NCI-H524 (cell line): ENCODE measurements at regions not wholly inside any gene's neighbourhood (a gene's known extent, or its start where the extent isn't known, plus 50 kb on each side); places are given as distances from the start of the nearest gene placed in this dataset.

Experiments used
- DNase-seq, 2 experiments: peaks; one replicate each; lab custom pipeline; 2025; lab: John Stamatoyannopoulos, UW

DNA sequence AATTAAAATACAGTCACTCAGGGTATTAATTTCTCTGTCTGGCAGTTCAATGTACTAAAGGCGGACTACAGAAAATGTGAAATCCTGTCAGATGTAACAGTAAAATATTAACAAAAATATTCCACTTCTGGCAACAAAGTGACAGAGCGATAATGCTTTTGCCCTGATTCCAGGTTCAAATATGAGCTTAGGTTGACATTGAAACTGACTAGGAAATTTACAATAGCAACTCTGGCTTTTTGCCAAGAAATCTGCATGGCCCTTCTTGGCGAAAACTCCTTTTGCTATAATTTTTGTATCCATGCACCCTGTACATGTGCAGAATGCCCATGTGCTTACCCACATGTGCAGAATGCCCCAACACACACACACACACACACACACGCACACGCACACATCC lies 552.2 kb downstream of the MDFIC start:
- DNase-seq = no peak

DNA sequence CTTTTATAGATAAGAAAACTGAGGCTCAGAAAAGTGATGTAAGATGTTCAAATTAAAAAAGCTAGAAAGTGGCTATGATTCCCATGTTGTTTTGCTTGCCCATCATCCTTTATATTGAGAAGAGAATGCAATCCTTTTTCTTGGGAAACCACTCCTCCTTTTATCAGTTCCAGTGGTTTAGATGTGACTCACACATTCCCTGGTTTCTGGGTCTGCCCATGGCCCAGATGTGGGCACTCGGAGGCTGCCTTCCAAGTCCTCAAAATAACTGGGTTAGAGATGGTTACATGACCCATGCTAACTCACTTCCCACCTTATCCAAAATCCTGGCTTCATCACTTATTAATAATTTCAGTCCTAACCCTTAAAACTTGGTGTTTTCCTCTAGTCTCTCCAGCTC lies 550.0 kb downstream of the MDFIC start:
- DNase-seq = no peak

DNA sequence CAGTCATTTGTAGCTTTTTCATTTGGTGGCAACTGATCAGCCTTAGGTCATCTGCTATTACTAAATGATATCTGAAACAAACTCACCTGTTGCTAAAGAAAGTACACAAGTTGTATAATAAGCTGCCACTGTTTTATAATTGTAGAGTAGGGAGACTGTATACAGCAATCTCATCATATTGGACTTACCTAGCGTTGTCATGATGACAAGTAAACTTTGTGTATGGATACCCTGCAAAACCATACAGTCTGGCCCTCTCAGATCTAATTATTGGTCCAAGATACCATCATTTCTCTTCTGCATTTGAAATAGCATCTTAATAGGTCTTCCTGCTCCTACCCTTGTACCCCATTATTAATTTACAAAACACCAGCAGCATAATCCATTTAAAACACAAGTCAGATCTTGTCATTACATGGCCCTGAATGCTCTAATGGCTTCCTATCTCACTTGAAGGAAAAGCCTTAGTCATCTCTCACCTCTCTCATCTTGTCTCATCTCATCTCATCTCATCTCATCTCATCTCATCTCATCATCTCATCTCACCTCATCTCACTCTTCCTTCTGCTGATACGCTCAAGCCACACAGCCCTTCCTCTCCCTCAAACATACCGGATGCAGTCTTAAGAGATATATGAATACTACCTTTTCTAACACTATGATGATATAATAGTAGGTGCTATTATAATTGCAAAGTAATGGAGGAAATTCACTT lies 540.6 kb downstream of the MDFIC start:
- DNase-seq = no peak

DNA sequence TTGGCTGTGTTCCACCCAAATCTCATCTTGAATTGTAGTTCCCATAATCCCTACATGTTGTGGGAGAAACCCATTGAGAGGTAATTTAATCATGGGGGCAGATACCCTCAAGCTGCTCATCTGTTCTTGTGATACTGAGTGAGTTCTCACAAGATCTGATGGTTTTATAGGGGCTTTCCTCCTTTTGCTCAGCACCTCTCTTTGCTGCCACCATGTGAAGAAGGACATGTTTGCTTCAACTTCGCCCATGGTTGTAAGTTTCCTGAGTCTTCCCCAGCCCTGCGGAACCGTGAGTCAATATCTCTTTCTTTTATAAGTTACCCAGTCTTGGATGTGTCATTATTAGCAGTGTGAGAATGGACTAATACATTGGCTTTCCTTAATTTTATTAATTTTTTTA lies 527.8 kb downstream of the MDFIC start:
- DNase-seq = peak; percentile 59 to 91

DNA sequence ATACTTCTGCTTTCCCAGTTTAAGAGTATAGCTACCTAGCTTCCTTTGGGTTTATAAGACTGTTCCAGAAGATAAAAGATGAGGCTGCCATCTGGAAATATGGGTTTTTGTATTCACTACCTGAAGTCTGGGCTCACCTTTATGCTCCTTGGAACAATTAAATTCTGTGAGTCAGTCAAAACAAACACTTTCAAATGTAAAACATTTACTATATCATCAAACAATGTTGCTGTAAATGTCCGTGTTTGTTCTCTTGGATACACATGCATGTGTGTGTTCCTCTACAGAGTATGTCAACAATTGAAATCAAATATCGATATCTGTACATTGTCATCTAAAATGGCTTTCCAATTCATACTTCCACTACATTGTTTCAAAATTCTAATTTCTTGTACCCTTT lies 525.6 kb downstream of the MDFIC start:
- DNase-seq = no peak

DNA sequence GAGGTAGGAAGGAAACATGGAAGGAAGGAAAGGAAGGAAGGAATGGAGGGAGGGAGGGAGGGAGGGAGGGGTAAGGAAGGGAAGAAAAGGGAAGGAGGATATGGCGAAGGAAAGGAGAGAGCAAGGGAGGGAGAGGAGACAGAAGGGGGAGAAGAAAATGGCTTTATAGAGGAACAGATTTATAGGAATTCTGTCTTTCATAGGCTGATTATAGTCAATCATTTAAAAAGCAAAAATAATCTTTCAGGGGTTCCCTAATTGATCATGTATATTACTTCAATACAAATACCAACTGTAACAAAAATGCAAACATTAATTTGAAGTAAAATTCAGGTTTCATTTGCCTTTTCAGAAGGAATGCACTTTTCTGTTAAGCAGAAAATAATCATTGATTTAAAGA lies 519.1 kb downstream of the MDFIC start:
- DNase-seq = no peak

DNA sequence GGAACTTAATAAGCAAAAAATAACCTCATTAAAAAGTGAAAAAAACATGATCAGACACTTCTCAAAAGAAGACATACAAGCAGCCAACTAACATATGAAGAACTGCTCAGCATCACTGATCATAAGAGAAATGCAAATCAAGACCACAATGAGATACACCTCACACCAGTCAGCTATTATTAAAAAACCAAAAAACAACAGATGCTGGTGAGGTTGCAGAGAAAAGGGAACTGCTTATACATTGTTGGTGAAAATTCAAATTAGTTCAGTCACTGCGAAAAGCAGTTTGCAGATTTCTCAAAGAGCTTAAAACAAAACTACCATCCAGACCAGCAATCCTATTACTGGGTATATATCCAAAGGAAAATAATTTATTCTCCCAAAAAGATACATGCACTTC lies 513.3 kb downstream of the MDFIC start:
- DNase-seq = no peak

DNA sequence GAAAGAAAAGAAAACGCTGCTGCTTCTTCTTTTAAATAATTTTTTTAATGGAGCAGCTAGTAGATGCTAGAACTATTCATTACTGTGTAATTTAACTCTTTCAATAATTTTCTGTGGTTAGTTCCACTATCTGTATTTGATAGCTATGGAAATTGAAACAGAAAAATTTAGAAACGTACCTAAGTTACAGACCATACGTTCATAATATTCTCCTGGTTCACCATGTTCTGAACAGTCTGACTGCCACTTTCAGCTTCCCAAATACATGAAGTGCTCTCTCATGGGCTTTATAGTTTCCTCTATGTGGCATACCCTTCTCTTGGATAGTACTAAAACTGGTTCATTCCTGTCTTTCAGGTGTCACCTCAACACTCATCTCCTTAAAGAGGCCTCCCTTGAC lies 508.0 kb downstream of the MDFIC start:
- no peak for DNase-seq

DNA sequence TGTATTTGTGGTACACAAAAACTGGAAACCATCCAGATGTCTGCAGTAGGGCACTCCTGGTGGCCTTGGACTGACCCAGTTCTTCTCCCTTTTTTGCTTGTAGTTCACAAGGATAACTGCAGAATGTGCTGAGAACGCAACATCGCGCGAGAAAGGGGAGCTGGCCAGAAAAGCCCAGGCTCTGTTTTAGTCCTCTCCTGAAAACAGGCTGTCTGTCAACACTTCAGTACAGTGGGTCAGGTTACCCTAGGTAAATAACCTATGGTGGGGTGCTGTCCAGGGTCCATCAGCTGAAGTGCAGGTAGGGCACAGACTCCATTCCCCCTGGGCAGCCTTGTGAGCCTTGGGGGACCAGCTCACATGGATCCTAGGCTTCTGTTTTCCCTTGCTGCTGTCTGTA lies 495.8 kb downstream of the MDFIC start:
- no peak for DNase-seq

DNA sequence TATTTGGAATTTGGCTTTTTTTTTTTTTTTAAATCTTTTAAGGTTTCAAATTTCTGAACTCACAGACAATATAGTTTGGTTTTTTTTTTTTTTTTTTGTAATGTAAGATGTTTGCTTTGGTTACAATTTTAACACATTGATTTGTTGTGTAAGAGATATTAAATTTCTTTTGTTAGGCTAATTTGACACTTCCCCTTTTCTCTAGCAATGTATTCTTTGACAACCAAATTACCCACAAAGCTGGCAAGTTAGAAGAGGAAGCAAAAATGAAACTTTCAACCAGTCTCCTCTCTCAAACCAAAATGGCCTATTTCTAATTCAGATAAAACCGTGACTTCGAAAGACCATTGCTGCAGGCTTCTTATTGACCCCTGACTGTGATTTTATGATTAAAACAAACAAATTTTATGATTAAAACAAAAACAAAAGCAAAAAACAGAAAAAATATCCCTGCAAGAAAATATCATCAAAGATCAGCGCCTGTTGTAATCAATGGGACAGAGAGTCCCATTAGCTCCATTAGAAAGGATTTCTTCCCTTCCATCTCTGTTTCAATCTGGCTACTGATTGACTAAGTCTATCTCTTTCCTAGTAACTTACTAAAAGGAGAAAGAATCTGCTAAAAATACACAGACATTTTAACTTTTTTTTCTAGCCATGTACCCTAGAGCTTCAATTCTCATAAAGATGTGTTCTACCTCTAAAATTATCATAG lies 489.2 kb downstream of the MDFIC start:
- no peak for DNase-seq

DNA sequence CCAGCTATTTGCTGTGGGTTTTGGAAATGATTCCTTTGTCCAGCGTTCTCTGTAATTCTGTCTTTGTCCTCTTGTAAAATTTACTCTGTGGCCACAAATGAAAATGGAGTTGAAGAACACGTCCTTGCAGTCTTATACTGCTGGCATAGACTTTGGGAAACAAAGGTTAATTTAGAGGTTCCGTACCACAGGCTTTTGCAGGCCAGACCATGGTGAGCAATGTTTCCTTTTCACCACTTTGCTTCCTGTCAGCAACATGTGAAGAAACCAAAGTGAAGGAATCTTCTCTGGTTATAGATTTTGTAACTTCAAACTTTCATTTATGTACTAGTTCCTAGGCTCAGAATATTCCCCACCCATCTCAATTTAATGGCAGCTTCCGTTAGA lies 488.5 kb downstream of the MDFIC start:
- DNase-seq = no peak

DNA sequence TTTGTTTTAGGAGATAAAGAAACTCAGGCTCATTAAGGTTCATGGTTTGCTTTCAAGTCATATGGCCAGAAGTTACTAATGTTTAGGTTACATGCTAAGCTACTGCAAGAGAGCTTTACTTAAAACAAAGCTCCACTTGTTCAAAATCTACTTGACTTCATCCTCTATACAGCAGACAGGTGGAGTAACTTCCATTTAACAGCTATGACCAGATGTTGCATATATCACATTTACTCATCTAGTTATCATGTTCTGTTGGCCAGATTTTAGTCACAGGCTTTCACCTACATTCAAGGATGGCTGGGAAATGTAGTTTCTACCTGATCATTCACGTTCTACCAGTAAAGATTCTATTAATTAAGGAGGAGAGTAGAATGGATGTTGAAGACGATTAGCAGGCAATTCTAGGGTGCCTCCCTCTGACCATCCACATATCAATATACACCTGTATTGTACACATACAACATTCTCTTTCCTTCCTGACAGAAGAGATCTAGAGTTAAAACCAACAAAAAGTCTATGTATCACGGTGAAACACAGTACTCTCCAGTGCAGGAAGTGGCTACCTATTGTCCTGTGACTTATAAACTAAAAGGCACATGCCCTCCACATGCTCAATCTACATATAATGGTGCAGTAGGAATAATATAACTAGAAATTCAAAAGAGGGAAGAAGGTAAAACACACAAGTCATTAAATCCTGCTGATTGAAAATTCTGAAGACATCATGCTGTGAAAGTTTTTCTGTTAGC lies 488.0 kb downstream of the MDFIC start:
- DNase-seq = peak; percentile 62 to 92

DNA sequence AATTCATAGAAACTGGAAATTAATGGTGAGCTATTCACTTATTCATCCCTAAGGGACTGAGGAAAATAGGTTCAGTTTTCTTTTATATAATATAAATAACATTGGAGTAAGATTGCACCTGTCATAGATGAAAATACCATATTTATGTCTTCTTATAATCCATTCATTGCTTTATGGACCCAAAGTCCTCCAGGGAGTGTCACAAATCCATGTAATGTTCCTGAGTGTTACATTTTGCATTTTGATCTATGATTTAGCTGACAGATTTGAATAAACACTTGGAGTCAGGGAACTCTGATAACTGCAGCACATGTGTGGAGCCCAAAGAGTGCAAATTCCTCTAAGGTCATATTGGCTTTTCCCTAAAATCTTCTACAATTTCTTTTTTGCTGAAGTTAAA lies 484.3 kb downstream of the MDFIC start:
- no peak for DNase-seq

DNA sequence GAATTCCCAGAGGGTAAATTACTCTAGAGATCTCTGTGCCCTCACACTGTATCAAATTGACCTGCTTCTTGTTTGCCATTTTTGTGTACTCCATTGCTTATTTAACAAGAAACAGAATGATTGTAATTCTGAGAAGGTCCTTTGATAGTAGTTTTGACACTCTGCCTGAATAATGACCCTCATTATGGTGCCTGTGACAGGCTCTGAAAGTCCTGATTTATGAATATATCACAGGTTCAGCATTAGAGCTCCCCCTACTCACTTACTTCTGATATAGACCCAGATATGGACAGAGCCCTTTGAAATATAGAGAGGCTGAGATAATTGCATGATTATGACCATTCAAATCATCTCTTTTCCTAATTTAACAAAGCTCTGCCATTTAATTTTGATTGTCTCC lies 465.2 kb downstream of the MDFIC start:
- DNase-seq = peak in 1 of 2 experiments; percentile 32

DNA sequence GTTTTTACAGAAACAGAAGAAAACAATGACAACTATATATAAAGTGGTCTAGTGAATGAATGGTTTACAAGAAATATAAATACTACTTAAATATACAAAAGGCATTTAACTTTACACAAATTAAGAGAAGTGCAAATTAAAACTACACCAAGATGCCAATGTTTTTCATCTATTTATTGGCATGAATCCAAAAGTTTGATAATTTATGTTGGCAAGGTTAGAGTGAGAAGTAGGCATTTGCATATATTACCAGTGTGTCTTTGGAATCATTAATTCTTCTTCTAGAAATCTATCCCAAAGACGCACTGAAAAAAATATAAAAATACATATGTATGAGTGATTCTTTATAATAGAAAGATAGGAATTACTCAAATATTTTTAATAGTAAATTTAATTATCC lies 457.4 kb downstream of the MDFIC start:
- no peak for DNase-seq

DNA sequence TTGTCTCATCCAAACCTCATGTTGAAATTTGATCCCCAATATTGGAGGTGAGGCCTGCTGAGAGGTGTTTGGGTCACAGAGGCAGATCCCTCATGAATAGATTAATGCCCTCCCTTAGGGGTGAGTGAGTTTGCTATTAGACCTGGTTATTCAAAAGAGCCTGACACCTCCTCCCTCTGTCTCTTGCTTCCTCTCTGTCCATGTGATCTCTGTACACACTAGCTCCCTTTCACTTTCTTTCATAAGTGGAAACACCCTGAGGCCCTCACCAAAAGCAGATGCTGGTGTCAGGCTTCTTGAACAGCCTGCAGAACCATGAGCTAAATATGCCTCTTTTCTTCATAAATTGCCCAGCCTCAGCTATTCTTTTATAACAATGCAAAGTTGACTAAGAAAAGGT lies 447.1 kb downstream of the MDFIC start:
- DNase-seq = no peak

DNA sequence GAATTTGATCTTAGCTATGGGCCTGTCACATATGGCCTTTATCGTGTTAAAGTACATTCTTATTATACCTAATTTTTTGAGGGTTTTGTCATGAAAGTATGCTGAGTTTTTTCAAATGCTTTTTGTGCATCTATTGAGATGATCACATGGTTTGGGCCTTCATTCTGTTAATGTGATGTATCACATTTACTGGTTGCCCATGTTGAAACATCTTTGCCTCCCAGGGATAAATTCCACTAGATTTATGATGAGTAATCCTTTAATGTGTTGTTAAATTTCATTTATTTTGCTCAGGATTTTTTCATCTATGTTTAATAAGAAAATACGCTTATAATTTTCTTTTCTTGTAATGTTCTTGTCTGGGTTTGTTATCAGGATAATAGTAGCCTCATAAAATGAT lies 442.0 kb downstream of the MDFIC start:
- no peak for DNase-seq

DNA sequence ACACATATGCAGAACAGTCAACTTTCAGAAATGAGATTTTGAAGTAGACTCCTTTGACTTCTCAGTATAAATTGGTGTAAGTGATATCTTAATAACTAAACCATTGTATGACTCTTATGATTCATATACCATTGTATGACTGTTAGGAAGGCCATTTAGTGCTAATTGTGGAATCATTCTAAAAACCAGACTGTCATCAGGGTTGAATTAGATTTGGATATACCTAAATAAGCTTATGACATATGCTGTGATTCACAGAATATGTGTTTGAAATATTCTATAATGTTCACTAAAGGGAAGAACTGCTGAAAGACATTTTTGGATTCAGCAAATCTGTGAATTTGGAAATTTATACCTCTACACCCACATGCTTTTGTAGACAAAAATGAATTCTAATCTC lies 438.1 kb downstream of the MDFIC start:
- DNase-seq = no peak

DNA sequence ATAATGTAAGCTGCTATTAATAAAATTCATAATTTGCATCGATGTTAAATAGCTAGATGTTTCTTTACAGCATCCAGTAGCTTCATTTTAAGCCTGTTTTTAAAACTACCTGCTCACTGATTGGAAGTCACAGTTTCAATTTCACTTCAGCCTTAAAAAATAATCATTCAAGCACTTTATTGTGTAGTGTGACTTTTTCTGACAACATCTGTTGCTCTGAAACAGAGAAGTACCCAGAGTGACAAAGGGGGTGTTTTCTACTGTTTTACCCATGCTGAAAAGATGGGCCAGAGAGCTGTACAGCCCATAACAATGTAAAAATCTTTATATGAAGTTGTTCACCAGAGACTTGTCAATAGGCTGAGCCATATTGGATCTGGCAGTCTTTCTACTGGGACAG lies 437.2 kb downstream of the MDFIC start:
- no peak for DNase-seq

DNA sequence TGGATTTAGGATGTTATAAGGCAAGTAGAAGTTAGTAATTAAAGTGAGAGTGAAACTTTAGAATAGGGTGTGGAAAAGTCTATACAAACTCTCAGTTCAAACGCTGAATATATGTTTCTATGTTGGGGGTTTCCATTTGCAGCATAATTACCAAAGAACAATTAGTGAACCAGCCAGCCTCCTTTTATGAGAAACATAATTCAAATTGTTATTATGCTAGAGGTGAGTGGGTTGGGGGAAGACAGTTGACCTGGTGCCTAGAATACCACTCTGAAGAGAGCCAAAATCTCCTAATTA lies 435.8 kb downstream of the MDFIC start:
- no peak for DNase-seq

DNA sequence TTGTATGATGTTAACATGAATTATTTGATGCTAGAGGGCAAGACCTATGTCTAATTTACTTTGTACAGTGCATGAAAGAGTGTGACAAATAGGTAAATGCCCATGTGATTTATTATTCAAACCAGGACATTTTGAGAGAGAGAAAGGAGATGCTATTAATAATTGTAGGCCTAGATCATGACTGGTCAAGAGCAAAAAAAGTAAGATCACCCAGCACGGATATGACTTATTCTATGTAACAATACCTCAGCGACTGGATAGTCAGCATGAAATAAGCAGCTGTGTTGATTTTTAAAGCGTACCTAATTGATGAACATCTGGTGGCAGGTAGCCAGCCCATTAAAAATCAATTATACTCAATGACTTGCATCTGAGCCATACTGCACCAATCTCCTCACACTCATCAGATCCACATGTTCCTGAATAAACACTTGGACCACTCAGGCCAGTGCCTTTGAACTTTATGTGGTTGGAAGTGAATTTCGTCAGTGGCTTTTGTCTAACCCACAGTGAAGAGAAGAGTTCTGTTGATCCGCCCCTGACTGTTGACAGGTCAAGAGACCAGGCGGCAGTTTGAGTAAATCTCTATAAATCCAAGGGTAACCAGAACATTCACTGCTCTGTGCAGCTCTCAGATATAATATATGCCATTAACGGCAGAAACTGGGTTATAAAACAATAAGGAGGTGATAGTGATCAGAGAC lies 435.3 kb downstream of the MDFIC start:
- peak in 1 of 2 experiments; percentile 41 for DNase-seq

DNA sequence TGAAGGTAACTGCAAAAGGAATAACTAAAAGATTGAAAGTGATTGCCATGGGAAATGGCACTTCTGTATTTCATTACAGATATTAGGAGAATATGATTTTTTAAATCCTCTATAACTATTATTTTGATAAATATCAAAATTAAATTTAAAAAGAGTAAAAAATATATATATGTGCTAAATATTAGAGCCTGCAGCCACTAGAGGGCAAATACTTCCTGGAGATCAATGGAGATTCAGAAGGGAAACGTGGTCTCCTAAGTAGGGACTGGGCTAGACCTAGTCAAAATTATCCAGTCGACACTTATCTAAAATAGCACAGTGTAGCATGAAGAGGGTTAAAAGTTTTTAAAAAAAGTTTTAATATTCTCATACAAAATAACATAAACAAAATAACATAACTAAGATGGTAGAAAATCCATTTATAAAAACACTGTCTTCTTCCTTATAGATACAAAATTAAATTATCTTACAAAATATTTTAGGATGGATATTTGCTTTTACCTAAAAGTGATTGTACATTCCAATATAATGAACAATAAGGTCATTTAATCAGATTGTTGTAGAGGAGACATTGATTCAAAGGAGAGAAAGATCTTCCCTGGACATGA lies 434.3 kb downstream of the MDFIC start:
- DNase-seq = peak in 1 of 2 experiments; percentile 2
